ENCODE measurements at regions not wholly inside any gene's neighbourhood (a gene's known extent, or its start where the extent isn't known, plus 50 kb on each side); places are given as distances from the start of the nearest gene placed in this dataset.

DNA sequence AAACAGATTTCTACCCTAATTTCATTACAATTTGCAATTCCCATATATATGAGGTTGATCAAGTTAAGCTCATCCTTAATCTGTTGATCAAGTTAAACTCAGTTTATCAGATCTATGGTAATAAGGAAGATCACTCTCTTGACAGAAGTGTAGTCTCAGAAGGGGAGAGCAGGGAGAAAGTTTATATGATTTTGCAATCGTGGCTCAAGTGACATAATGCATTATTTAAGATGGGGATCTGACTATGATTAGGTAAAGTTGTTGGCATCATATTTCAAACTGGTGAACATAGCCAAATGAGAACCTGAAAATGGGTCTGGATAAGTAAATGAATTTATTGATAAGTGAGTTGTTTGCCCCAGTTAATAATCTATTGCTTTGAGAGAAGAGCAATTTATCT lies 995.3 kb downstream of the OTOL1 start:
- Histone ChIP-seq H3K27ac (no peak overlapping the region), H3K27me3 (no peaks in the 10 kb centered on the region), H3K4me1 (no peaks in the 10 kb centered on the region), H3K9me3 (no peaks in the 10 kb centered on the region), H3K36me3 (no peaks in the 10 kb centered on the region), H3K4me3 (no peak overlapping the region)
- TF ChIP-seq POLR2A (IDR thresholded peaks at IDR 0.05) (no peak), POLR2AphosphoS5 (IDR thresholded peaks at IDR 0.05) (no peak), EP300 (IDR thresholded peaks at IDR 0.05) (no peak)
- TF ChIP-seq, protein P1, sequence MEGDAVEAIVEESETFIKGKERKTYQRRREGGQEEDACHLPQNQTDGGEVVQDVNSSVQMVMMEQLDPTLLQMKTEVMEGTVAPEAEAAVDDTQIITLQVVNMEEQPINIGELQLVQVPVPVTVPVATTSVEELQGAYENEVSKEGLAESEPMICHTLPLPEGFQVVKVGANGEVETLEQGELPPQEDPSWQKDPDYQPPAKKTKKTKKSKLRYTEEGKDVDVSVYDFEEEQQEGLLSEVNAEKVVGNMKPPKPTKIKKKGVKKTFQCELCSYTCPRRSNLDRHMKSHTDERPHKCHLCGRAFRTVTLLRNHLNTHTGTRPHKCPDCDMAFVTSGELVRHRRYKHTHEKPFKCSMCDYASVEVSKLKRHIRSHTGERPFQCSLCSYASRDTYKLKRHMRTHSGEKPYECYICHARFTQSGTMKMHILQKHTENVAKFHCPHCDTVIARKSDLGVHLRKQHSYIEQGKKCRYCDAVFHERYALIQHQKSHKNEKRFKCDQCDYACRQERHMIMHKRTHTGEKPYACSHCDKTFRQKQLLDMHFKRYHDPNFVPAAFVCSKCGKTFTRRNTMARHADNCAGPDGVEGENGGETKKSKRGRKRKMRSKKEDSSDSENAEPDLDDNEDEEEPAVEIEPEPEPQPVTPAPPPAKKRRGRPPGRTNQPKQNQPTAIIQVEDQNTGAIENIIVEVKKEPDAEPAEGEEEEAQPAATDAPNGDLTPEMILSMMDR (IDR thresholded peaks at IDR 0.05): no peak
- ATAC-seq (ENCODE audit: low FRiP score in 2 of 2) (no peak), DNase-seq (no peak)
- WGBS, 2 donors: 39 to 49% methylated on average over 1 of the region's 1 CpG

DNA sequence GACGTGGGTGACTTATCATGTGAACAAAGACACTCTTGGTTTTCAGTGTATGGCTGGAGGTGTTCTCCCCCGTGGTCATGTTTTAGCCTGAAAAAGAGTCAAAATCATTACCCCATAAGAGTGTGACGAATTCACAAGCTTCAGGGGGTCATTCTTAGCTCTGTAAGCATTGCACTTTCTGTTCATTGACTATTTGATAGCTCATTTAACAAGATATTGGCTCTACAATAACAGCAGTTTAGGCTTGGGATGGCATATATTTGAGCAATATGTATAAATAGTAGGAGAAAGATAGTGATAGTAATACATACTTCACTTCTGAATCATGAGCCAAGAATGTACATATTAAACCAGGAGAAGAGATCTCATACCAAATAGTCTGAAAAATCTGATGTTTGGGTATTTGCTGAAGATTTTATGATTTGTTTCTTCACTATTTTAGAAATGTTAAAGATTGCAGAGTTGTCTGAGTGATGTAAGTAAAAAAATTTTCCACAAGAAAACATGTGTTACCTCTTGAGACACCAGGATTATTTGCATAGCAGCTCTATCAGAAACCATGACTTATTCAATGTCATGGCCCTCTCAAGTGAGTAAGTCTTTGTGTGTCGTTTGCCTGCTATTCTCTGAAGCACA lies 996.0 kb downstream of the OTOL1 start:
- no peak for TF ChIP-seq POLR2AphosphoS5 (IDR thresholded peaks at IDR 0.05)
- no peak for TF ChIP-seq EP300 (IDR thresholded peaks at IDR 0.05)
- TF ChIP-seq, protein P1 (IDR thresholded peaks at IDR 0.05): no peak
- no peak for TF ChIP-seq POLR2A (IDR thresholded peaks at IDR 0.05)
- DNase-seq (no peak), ATAC-seq (ENCODE audit: low FRiP score in 2 of 2) (no peak)
- Histone ChIP-seq H3K27me3 (no peaks in the 10 kb centered on the region), H3K9me3 (no peaks in the 10 kb centered on the region), H3K27ac (no peak overlapping the region), H3K4me3 (no peak overlapping the region), H3K36me3 (no peaks in the 10 kb centered on the region), H3K4me1 (no peaks in the 10 kb centered on the region)
- 39 to 40% methylated on average over 4 of the region's 4 CpGs for WGBS, 2 donors

DNA sequence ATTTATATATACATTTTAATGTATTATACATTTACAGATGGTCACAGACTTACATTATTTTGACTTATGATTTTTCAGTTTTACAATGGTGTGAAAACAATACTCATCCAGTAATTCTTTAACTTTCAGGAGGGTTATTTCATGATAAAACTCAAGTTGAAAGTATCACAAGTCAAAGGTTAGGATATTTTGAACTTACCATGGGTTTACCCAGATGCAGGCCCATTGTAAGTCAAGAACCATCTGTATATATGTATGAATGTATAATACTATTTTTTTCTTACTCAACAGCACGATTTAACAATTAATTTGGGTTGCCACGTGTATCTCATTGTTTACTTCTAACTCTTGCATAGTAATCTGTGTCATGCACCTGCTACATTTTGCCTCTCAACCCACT lies 1002.0 kb downstream of the OTOL1 start:
- Histone ChIP-seq H3K4me1 (no peaks in the 10 kb centered on the region), H3K36me3 (no peaks in the 10 kb centered on the region), H3K27me3 (no peaks in the 10 kb centered on the region), H3K4me3 (no peak overlapping the region), H3K9me3 (no peaks in the 10 kb centered on the region), H3K27ac (no peak overlapping the region)
- no peak for DNase-seq
- TF ChIP-seq, protein P1 (IDR thresholded peaks at IDR 0.05): no peak
- TF ChIP-seq POLR2AphosphoS5 (IDR thresholded peaks at IDR 0.05): no peak
- TF ChIP-seq EP300 (IDR thresholded peaks at IDR 0.05): no peak
- no peak for TF ChIP-seq POLR2A (IDR thresholded peaks at IDR 0.05)
- no peak for ATAC-seq (ENCODE audit: low FRiP score in 2 of 2)
- 60 to 62% methylated on average over 2 of the region's 2 CpGs for WGBS, 2 donors

DNA sequence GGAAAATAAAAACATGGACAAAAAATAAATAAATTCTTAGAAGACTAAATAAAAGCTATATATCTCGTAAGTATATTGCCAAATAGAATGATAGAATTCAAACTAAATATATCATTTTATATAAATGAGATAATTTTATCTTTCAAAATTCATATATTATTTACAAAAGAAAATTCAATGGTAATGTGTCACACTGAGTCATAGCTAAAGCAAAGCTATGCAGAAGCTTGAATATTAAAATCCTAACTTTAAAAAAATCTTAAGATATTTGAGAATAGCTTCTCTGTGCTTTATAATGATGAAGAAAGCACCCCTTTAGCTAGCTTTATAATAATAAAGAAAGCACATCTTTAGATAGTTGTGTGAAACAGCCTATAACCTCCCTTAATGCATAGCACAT lies 1010.8 kb downstream of the OTOL1 start:
- Histone ChIP-seq H3K36me3 (no peaks in the 10 kb centered on the region), H3K27me3 (no peaks in the 10 kb centered on the region), H3K27ac (no peak overlapping the region), H3K4me3 (no peak overlapping the region), H3K4me1 (no peaks in the 10 kb centered on the region), H3K9me3 (no peaks in the 10 kb centered on the region)
- DNase-seq: no peak
- TF ChIP-seq EP300 (IDR thresholded peaks at IDR 0.05): no peak
- no peak for TF ChIP-seq POLR2AphosphoS5 (IDR thresholded peaks at IDR 0.05)
- TF ChIP-seq, protein P1 (IDR thresholded peaks at IDR 0.05): no peak
- no peak for TF ChIP-seq POLR2A (IDR thresholded peaks at IDR 0.05)
- no peak for ATAC-seq (ENCODE audit: low FRiP score in 2 of 2)
- 73 to 89% methylated on average over 1 of the region's 1 CpG for WGBS, 2 donors

GRCh38 chr3:162512488-162512887 lies 1015.9 kb downstream of the OTOL1 start:
- ATAC-seq (ENCODE audit: low FRiP score in 2 of 2) (no peak), DNase-seq (no peak)
- Histone ChIP-seq H3K9me3 (no peaks in the 10 kb centered on the region), H3K27ac (no peak overlapping the region), H3K4me3 (no peak overlapping the region), H3K27me3 (no peaks in the 10 kb centered on the region), H3K4me1 (no peaks in the 10 kb centered on the region), H3K36me3 (no peaks in the 10 kb centered on the region)
- WGBS, 2 donors: 51 to 64% methylated on average over 2 of the region's 2 CpGs
- TF ChIP-seq POLR2A (IDR thresholded peaks at IDR 0.05): no peak
- no peak for TF ChIP-seq EP300 (IDR thresholded peaks at IDR 0.05)
- TF ChIP-seq, protein P1 (IDR thresholded peaks at IDR 0.05): no peak
- TF ChIP-seq POLR2AphosphoS5 (IDR thresholded peaks at IDR 0.05): no peak

Data from upper lobe of left lung (tissue), 6 donors.